ENCODE measurements at regions not wholly inside any gene's neighbourhood (a gene's known extent, or its start where the extent isn't known, plus 50 kb on each side); places are given as distances from the start of the nearest gene placed in this dataset.

GRCh38 chrX:121208563-121208962 is 161.2 kb downstream of the GLUD2 start:
- Histone ChIP-seq H3K36me3 (no peaks in the 10 kb centered on the region), H3K27ac (no peak overlapping the region), H3K4me3 (no peak overlapping the region), H3K9me3 (no peaks in the 10 kb centered on the region), H3K27me3 (no peaks in the 10 kb centered on the region), H3K4me1 (no peaks in the 10 kb centered on the region)
- no peak for TF ChIP-seq EP300 (IDR thresholded peaks at IDR 0.05)
- no peak for TF ChIP-seq POLR2A (IDR thresholded peaks at IDR 0.05)
- no peak for TF ChIP-seq CTCF (IDR thresholded peaks at IDR 0.05)
- no peak for DNase-seq (ENCODE audit: low spot score in 2 of 2)
- WGBS, 2 donors, result 88 to 90% methylated on average over 2 of the region's 2 CpGs

- Histone ChIP-seq H3K4me3 (no peak overlapping the region), H3K4me1 (no peaks in the 10 kb centered on the region), H3K9me3 (no peaks in the 10 kb centered on the region), H3K27me3 (no peaks in the 10 kb centered on the region), H3K36me3 (no peaks in the 10 kb centered on the region), H3K27ac (no peak overlapping the region)
- DNase-seq (ENCODE audit: low spot score in 2 of 2), result no peak
- TF ChIP-seq CTCF (IDR thresholded peaks at IDR 0.05) (no peak), POLR2A (IDR thresholded peaks at IDR 0.05) (no peak), EP300 (IDR thresholded peaks at IDR 0.05) (no peak)
- 72 to 83% methylated on average over 2 of the region's 2 CpGs for WGBS, 2 donors
Measured at GRCh38 chrX:121216641-121217374, 169.4 kb downstream of the GLUD2 start.

- no peaks in the 10 kb centered on the region for H3K9me3 ChIP-seq
- no peaks in the 10 kb centered on the region for H3K4me1 ChIP-seq
- TF ChIP-seq CTCF (IDR thresholded peaks at IDR 0.05) (no peak), POLR2A (IDR thresholded peaks at IDR 0.05) (no peak), EP300 (IDR thresholded peaks at IDR 0.05) (no peak)
- no peak overlapping the region for H3K4me3 ChIP-seq
- H3K27me3 ChIP-seq, result no peaks in the 10 kb centered on the region
- H3K27ac ChIP-seq, result no peak overlapping the region
- 70 to 73% methylated on average over 3 of the region's 3 CpGs for WGBS, 2 donors
- no peaks in the 10 kb centered on the region for H3K36me3 ChIP-seq
- no peak for DNase-seq (ENCODE audit: low spot score in 2 of 2)
Measured at GRCh38 chrX:121221322-121221977, 174.0 kb downstream of the GLUD2 start.

- DNase-seq (ENCODE audit: low spot score in 2 of 2), result no peak
- Histone ChIP-seq H3K27me3 (no peaks in the 10 kb centered on the region), H3K4me3 (no peak overlapping the region), H3K9me3 (no peaks in the 10 kb centered on the region), H3K4me1 (no peaks in the 10 kb centered on the region), H3K27ac (no peak overlapping the region), H3K36me3 (no peaks in the 10 kb centered on the region)
- TF ChIP-seq EP300 (IDR thresholded peaks at IDR 0.05), result no peak
- no peak for TF ChIP-seq CTCF (IDR thresholded peaks at IDR 0.05)
- TF ChIP-seq POLR2A (IDR thresholded peaks at IDR 0.05), result no peak
- 49 to 66% methylated on average over 3 of the region's 3 CpGs for WGBS, 2 donors
Measured at GRCh38 chrX:121227888-121228287, 180.5 kb downstream of the GLUD2 start.

- Histone ChIP-seq H3K27me3 (no peaks in the 10 kb centered on the region), H3K36me3 (no peaks in the 10 kb centered on the region), H3K27ac (no peak overlapping the region), H3K9me3 (peaks cover 0 to 6% (median 0%) of the 10 kb centered on the region in 4 donors), H3K4me1 (no peaks in the 10 kb centered on the region), H3K4me3 (no peak overlapping the region)
- no peak for DNase-seq (ENCODE audit: low spot score in 2 of 2)
- 76 to 84% methylated on average over 2 to 10 of the region's 10 CpGs for WGBS, 2 donors
- TF ChIP-seq EP300 (IDR thresholded peaks at IDR 0.05) (no peak), CTCF (IDR thresholded peaks at IDR 0.05) (no peak), POLR2A (IDR thresholded peaks at IDR 0.05) (no peak)
Measured at GRCh38 chrX:121231566-121232358, 184.4 kb downstream of the GLUD2 start.
